CD4-positive, alpha-beta memory T cell (primary cell): ENCODE measurements at regions not wholly inside any gene's neighbourhood (a gene's known extent, or its start where the extent isn't known, plus 50 kb on each side); places are given as distances from the start of the nearest gene placed in this dataset.

ENCODE experiments used
- CTCF ChIA-PET: fragments of 350-600 bp; sonication (Branson Sonifier 250); formaldehyde crosslinking; loops from one replicate; lab custom pipeline; 2021; ENCODE audit warnings: inconsistent platforms; ENCODE audit not compliant: partially characterized antibody; lab: Charles Lee
- POLR2A ChIA-PET: fragments of 350-600 bp; sonication (Branson Sonifier 250); formaldehyde crosslinking; loops from one replicate; lab custom pipeline; 2021; ENCODE audit not compliant: partially characterized antibody; lab: Charles Lee
- DNase-seq, 5 donors: peaks; one replicate each; pipeline versions ENCODE4 v3.0.0 to v3.0.0-alpha.2; 2020 to 2022; ENCODE audit warnings: mixed read lengths in 1 of 5
- H3K27ac ChIP-seq: one replicate; pipeline ENCODE4 v1.7.0; 2013; ENCODE audit warnings: low read depth, low read length
- H3K27me3 ChIP-seq: 2 replicates; pipeline ENCODE4 v1.7.0; 2013; ENCODE audit warnings: mild to moderate bottlenecking, low read length, moderate library complexity; ENCODE audit not compliant: insufficient read depth
- H3K36me3 ChIP-seq: 2 replicates; pipeline ENCODE4 v1.7.0; 2013; ENCODE audit warnings: mild to moderate bottlenecking, low read length, moderate library complexity; ENCODE audit not compliant: insufficient read depth
- H3K4me1 ChIP-seq: 2 replicates; pipeline ENCODE4 v1.7.0; 2013; ENCODE audit warnings: mild to moderate bottlenecking, low read length, moderate library complexity; ENCODE audit not compliant: insufficient read depth
- H3K4me3 ChIP-seq, 2 donors: one replicate each; pipeline ENCODE4 v1.7.0; 2013; ENCODE audit warnings: low read length in 2 of 2, mild to moderate bottlenecking in 1 of 2
- H3K9me3 ChIP-seq, 2 donors: one replicate each; pipeline ENCODE4 v1.7.0; 2013; ENCODE audit warnings: low read length in 2 of 2, control low read depth in 1 of 2; ENCODE audit not compliant: control insufficient read depth in 1 of 2
- H3K27ac Mint-ChIP-seq, 7 donors: one replicate each; pipeline ENCODE4 v1.8.0; 2020 to 2021; ENCODE audit warnings: mixed read lengths in 7 of 7, mild to moderate bottlenecking in 6 of 7, inconsistent platforms in 3 of 7, moderate library complexity in 3 of 7
- H3K27me3 Mint-ChIP-seq, 2 donors: one replicate each; pipeline ENCODE4 v1.8.0; 2020 to 2021; ENCODE audit warnings: mixed read lengths in 2 of 2
- H3K36me3 Mint-ChIP-seq, 2 donors: one replicate each; pipeline ENCODE4 v1.8.0; 2020 to 2021; ENCODE audit warnings: mixed read lengths in 2 of 2, inconsistent platforms in 1 of 2, mild to moderate bottlenecking in 1 of 2
- H3K4me1 Mint-ChIP-seq, 4 donors: one replicate each; pipeline ENCODE4 v1.8.0; 2020 to 2021; ENCODE audit warnings: mixed read lengths in 4 of 4, mild to moderate bottlenecking in 1 of 4
- H3K4me3 Mint-ChIP-seq, 8 donors: one replicate each; pipeline ENCODE4 v1.8.0; 2020 to 2021; ENCODE audit warnings: mixed read lengths in 8 of 8, mild to moderate bottlenecking in 7 of 8, moderate library complexity in 6 of 8, inconsistent platforms in 3 of 8
- H3K9me3 Mint-ChIP-seq, 8 donors: one replicate each; pipeline ENCODE4 v1.8.0; 2020 to 2021; ENCODE audit warnings: mixed read lengths in 8 of 8, mild to moderate bottlenecking in 5 of 8, inconsistent platforms in 3 of 8, moderate library complexity in 1 of 8
- intact Hi-C: fragments of 100-400 bp; cut with micrococcal nuclease; formaldehyde crosslinking; loops from one replicate; pipeline ENCODE4 v1.15.1; 2023

DNA sequence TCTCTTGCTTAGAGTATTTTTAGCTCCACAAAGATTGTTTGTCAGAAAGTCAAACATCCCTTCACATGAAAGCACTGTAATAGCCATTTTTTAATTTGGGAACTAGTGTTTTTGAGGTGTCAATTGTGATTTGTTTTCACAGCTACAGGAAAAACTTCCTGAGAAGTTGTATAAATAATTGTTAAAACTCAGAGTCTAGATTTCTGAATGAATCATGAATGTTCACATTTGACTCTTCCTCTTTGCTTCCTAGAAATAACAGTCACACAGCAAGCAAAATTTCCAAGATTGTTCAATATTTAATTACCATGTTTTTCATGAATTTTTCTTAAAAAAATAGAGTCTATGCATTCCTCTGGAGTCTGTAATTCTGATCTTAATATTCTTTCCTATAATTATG lies 156.9 kb upstream of the SLC7A11 start:
- H3K36me3 ChIP-seq = no peaks in the 10 kb centered on the region
- ChIA-PET POLR2A (no interaction called here), CTCF (no interaction called here)
- no peak overlapping the region for H3K4me3 ChIP-seq
- Mint-ChIP-seq H3K4me1 (no peaks in the 10 kb centered on the region), H3K27me3 (no peaks in the 10 kb centered on the region), H3K4me3 (no peak overlapping the region), H3K27ac (no peak overlapping the region), H3K9me3 (peaks cover 0 to 3% (median 1%) of the 10 kb centered on the region in 8 donors), H3K36me3 (no peaks in the 10 kb centered on the region)
- H3K4me1 ChIP-seq = no peaks in the 10 kb centered on the region
- no peaks in the 10 kb centered on the region for H3K9me3 ChIP-seq
- intact Hi-C loops = no loop called here
- no peak overlapping the region for H3K27ac ChIP-seq
- H3K27me3 ChIP-seq = no peaks in the 10 kb centered on the region
- no peak for DNase-seq

- Histone ChIP-seq H3K4me3 (no peak overlapping the region), H3K9me3 (no peaks in the 10 kb centered on the region), H3K4me1 (no peaks in the 10 kb centered on the region), H3K27ac (no peak overlapping the region), H3K36me3 (no peaks in the 10 kb centered on the region), H3K27me3 (no peaks in the 10 kb centered on the region)
- no peak for DNase-seq
- Mint-ChIP-seq H3K4me3 (no peak overlapping the region), H3K9me3 (peaks cover 0 to 2% (median 0%) of the 10 kb centered on the region in 8 donors), H3K27ac (no peak overlapping the region), H3K27me3 (no peaks in the 10 kb centered on the region), H3K4me1 (no peaks in the 10 kb centered on the region), H3K36me3 (no peaks in the 10 kb centered on the region)
- intact Hi-C loops = no loop called here
- ChIA-PET POLR2A (no interaction called here), CTCF (no interaction called here)
Measured at GRCh38 chr4:138398322-138398721, 156.2 kb upstream of the SLC7A11 start.

DNA sequence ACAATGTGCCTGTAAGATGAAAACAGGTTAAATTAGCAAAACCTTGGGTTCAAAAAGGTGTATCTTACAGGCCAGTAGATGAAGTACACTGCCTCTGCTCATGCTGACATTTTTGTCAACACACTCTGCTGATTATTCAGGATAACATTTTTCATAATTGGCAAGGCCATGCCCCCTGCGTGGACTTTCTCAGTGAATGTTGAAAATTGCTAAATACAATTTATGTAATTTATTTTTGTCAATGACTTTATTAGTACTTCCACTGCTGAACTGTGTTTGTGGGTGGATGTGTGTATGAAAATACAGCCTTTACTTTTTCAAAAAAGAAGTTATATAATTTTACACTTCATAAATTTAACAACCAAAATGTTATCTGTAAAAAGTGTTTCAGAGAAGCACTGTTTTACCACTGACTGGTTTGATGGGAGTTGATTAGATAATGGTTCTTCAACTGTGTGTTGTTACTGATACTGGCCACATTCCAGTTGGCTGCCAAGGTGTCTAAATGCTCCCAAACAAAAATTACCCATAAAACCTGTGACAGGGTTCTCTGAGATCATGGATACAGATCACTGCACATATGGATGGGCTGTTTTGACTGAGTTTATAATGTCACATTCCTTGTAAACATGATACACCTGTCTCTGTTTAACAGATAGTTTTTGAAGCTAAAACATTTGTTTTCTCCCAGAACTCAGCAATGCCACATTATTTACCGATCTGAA lies 151.9 kb upstream of the SLC7A11 start:
- intact Hi-C loops = no loop called here
- ChIA-PET POLR2A (no interaction called here), CTCF (interaction anchor here (1.3 kb wide), 1 partner anchor 10 kb away, joined by 3 read pairs; no protein-coding TSS in a partner anchor)
- H3K4me3 ChIP-seq = no peak overlapping the region
- H3K36me3 ChIP-seq = no peaks in the 10 kb centered on the region
- Mint-ChIP-seq H3K27ac (no peak overlapping the region), H3K27me3 (no peaks in the 10 kb centered on the region), H3K9me3 (peaks cover 0 to 5% (median 0%) of the 10 kb centered on the region in 8 donors), H3K4me3 (no peak overlapping the region), H3K4me1 (no peaks in the 10 kb centered on the region), H3K36me3 (no peaks in the 10 kb centered on the region)
- no peak for DNase-seq
- H3K27me3 ChIP-seq = no peaks in the 10 kb centered on the region
- H3K4me1 ChIP-seq = no peaks in the 10 kb centered on the region
- no peaks in the 10 kb centered on the region for H3K9me3 ChIP-seq
- H3K27ac ChIP-seq = no peak overlapping the region

- H3K36me3 Mint-ChIP-seq = no peaks in the 10 kb centered on the region
- no peaks in the 10 kb centered on the region for H3K36me3 ChIP-seq
- CTCF ChIA-PET = no interaction called here
- H3K9me3 ChIP-seq = no peaks in the 10 kb centered on the region
- no peak for DNase-seq
- H3K4me1 ChIP-seq = no peaks in the 10 kb centered on the region
- no peak overlapping the region for H3K4me3 ChIP-seq
- no peak overlapping the region for H3K27ac Mint-ChIP-seq
- peaks cover 0 to 9% (median 0%) of the 10 kb centered on the region in 8 donors for H3K9me3 Mint-ChIP-seq
- no peaks in the 10 kb centered on the region for H3K27me3 Mint-ChIP-seq
- H3K27me3 ChIP-seq = no peaks in the 10 kb centered on the region
- intact Hi-C loops = no loop called here
- H3K4me1 Mint-ChIP-seq = no peaks in the 10 kb centered on the region
- no peak overlapping the region for H3K27ac ChIP-seq
- H3K4me3 Mint-ChIP-seq = no peak overlapping the region
- POLR2A ChIA-PET = no interaction called here
Measured at GRCh38 chr4:138392751-138393308, 150.7 kb upstream of the SLC7A11 start.

- Histone ChIP-seq H3K36me3 (no peaks in the 10 kb centered on the region), H3K9me3 (no peaks in the 10 kb centered on the region), H3K27ac (no peak overlapping the region), H3K4me3 (no peak overlapping the region), H3K27me3 (no peaks in the 10 kb centered on the region), H3K4me1 (no peaks in the 10 kb centered on the region)
- CTCF ChIA-PET = no interaction called here
- Mint-ChIP-seq H3K9me3 (peaks cover 0 to 9% (median 0%) of the 10 kb centered on the region in 8 donors), H3K36me3 (no peaks in the 10 kb centered on the region), H3K27ac (no peak overlapping the region), H3K4me1 (no peaks in the 10 kb centered on the region), H3K27me3 (no peaks in the 10 kb centered on the region), H3K4me3 (no peak overlapping the region)
- intact Hi-C loops = no loop called here
- POLR2A ChIA-PET = no interaction called here
- no peak for DNase-seq
Measured at GRCh38 chr4:138389976-138390685, 148.0 kb upstream of the SLC7A11 start.

- no peak for DNase-seq
- intact Hi-C loops = no loop called here
- ChIA-PET CTCF (no interaction called here), POLR2A (no interaction called here)
- no peaks in the 10 kb centered on the region for H3K36me3 Mint-ChIP-seq
- H3K27me3 Mint-ChIP-seq = no peaks in the 10 kb centered on the region
- no peaks in the 10 kb centered on the region for H3K4me1 ChIP-seq
- no peak overlapping the region for H3K4me3 ChIP-seq
- H3K4me1 Mint-ChIP-seq = no peaks in the 10 kb centered on the region
- H3K4me3 Mint-ChIP-seq = no peak overlapping the region
- H3K27me3 ChIP-seq = no peaks in the 10 kb centered on the region
- H3K9me3 ChIP-seq = no peaks in the 10 kb centered on the region
- no peak overlapping the region for H3K27ac ChIP-seq
- H3K9me3 Mint-ChIP-seq = peaks cover 3 to 18% (median 9%) of the 10 kb centered on the region in 8 donors
- H3K27ac Mint-ChIP-seq = no peak overlapping the region
- no peaks in the 10 kb centered on the region for H3K36me3 ChIP-seq
Measured at GRCh38 chr4:138374947-138375346, 132.8 kb upstream of the SLC7A11 start.

- no peaks in the 10 kb centered on the region for H3K4me1 ChIP-seq
- peaks cover 0 to 9% (median 2%) of the 10 kb centered on the region in 8 donors for H3K9me3 Mint-ChIP-seq
- no peaks in the 10 kb centered on the region for H3K36me3 ChIP-seq
- no peak overlapping the region for H3K4me3 ChIP-seq
- H3K27me3 ChIP-seq = no peaks in the 10 kb centered on the region
- H3K9me3 ChIP-seq = no peaks in the 10 kb centered on the region
- intact Hi-C loops = no loop called here
- no peaks in the 10 kb centered on the region for H3K27me3 Mint-ChIP-seq
- no peak overlapping the region for H3K4me3 Mint-ChIP-seq
- POLR2A ChIA-PET = no interaction called here
- no peak overlapping the region for H3K27ac ChIP-seq
- CTCF ChIA-PET = no interaction called here
- DNase-seq = no peak
- H3K36me3 Mint-ChIP-seq = no peaks in the 10 kb centered on the region
- no peaks in the 10 kb centered on the region for H3K4me1 Mint-ChIP-seq
- H3K27ac Mint-ChIP-seq = no peak overlapping the region
Measured at GRCh38 chr4:138367942-138368341, 125.8 kb upstream of the SLC7A11 start.
